IPS DF 6.9 (cell line): ENCODE measurements at regions not wholly inside any gene's neighbourhood (a gene's known extent, or its start where the extent isn't known, plus 50 kb on each side); places are given as distances from the start of the nearest gene placed in this dataset.

Source experiments
- DNase-seq: peaks from one replicate; pipeline ENCODE4 v3.0.0-alpha.2; 2013; ENCODE audit warnings: low read depth, low spot score
- H3K27ac ChIP-seq: one replicate; pipeline ENCODE4 v1.5.1; 2013; ENCODE audit warnings: low read length, control low read depth
- H3K27me3 ChIP-seq: 2 replicates; pipeline ENCODE4 v1.6.1; 2013; ENCODE audit warnings: mild to moderate bottlenecking, low read length; ENCODE audit not compliant: control insufficient read depth, insufficient read depth
- H3K36me3 ChIP-seq: 2 replicates; pipeline ENCODE4 v1.6.1; 2013; ENCODE audit warnings: low read length; ENCODE audit not compliant: control insufficient read depth, insufficient read depth
- H3K4me1 ChIP-seq: 2 replicates; pipeline ENCODE4 v1.6.1; 2013; ENCODE audit warnings: low read length; ENCODE audit not compliant: control insufficient read depth, insufficient read depth
- H3K4me3 ChIP-seq: 2 replicates; pipeline ENCODE4 v1.5.1; 2013; ENCODE audit warnings: mild to moderate bottlenecking, low read length
- H3K9me3 ChIP-seq: 2 replicates; pipeline ENCODE4 v1.6.1; 2013; ENCODE audit warnings: low read length, inconsistent platforms; ENCODE audit not compliant: control insufficient read depth, insufficient read depth
- WGBS: extraction: QIAGEN DNeasy Blood & Tissue Kit; methylation state at CpG from one replicate; pipeline ENCODE4 v1.1.7; 2013; ENCODE audit warnings: mixed read lengths, missing lambda C conversion rate; ENCODE audit not compliant: insufficient read length, insufficient coverage; 5-methylcytosine and 5-hydroxymethylcytosine counted together

DNA sequence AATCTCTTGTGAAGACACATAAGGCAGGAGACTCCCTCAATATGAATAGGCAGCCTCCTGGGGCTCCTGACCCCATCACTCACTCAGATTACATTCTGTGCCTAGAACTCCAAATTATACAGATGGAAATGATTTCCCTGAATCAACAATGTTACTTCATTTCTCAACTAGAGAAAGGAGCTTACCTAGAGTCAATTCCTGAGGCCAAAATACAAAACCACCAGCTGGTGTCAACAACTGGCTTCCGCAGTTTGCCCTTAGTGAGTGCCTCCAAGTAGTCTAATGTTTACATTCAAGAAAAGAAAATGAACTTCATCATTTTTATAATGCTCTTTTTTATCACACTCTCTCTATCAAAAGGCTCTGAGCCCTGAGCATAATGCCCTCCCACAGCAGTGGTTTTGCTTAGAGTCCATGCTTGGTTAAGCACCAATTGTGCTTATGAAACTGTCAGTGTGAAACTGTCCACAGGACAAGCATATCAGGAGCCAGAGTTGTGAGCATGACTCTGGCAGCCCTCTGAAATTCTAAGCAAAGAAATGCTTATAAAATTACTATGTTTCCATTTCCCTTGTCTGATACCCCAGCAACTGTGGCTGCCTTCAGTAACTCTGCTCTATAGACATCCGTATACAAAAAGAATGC lies 305.7 kb upstream of the PKDCC start:
- no peak for DNase-seq
- no peak overlapping the region for H3K27ac ChIP-seq
- H3K9me3 ChIP-seq = no peaks in the 10 kb centered on the region
- no peaks in the 10 kb centered on the region for H3K36me3 ChIP-seq
- no peaks in the 10 kb centered on the region for H3K4me1 ChIP-seq
- H3K27me3 ChIP-seq = no peaks in the 10 kb centered on the region
- H3K4me3 ChIP-seq = no peak overlapping the region
- no CpG with 5 or more reads among the region's 2 CpGs for WGBS

DNA sequence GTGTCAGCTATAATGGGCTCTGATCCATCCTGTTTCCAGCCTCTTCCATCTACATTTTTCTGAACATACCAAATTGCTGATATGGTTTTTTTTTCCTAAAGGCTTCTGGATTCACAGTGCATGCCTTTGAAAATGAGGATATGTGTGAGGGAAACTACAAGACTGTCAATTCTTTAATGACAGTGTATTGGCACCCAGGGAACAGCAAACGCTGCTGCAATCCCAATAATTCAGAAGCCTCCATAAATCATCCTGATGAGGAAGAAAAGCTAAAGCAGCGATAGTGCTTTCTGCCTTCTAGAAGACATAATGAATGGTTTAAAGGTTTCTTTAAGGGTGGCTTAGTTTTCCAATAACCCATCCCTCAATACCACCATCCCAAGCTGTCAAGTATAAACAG lies 304.5 kb upstream of the PKDCC start:
- no CpG with 5 or more reads among the region's 2 CpGs for WGBS
- Histone ChIP-seq H3K9me3 (no peaks in the 10 kb centered on the region), H3K27ac (no peak overlapping the region), H3K4me1 (no peaks in the 10 kb centered on the region), H3K4me3 (no peak overlapping the region), H3K27me3 (no peaks in the 10 kb centered on the region), H3K36me3 (no peaks in the 10 kb centered on the region)
- DNase-seq = no peak

DNA sequence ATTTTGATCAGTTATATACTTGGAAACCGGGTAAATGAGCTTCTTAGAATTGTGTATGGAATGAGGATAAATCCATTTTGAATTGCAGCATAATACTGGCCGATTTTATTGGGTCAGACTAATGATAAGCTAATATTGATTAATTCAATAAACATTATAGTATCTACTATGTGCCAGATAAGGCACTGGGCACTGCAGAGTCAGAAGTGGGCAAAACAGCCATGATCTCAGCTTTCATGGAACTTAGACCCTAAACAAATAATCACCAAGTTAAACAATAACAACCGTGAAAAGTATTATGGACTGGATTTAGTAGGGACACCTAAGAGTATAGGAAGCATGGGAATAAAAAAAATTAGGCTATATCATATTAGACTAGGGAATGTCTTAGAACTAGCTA lies 297.0 kb upstream of the PKDCC start:
- WGBS = no CpG with 5 or more reads among the region's 3 CpGs
- no peak overlapping the region for H3K27ac ChIP-seq
- no peaks in the 10 kb centered on the region for H3K4me1 ChIP-seq
- no peaks in the 10 kb centered on the region for H3K27me3 ChIP-seq
- DNase-seq = no peak
- H3K4me3 ChIP-seq = no peak overlapping the region
- no peaks in the 10 kb centered on the region for H3K9me3 ChIP-seq
- no peaks in the 10 kb centered on the region for H3K36me3 ChIP-seq

DNA sequence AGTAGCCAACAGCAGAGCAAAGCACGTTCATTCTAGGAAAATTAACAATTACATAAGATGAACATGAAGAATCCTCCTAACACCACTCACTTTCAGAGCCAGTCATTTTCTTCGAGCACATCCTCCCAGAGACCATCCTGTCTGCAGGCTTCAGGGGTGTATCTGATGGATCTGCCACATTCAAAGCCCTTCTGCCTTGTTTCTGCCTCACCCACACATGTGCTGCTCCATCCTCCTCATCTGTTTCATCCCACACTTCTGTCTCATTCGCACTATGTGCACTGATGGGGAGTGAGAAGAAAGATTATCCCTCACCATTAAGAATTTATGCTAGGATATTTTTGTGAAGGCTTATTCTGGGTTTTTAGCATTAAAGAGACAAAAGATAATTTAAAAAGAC lies 287.9 kb upstream of the PKDCC start:
- H3K27me3 ChIP-seq = no peaks in the 10 kb centered on the region
- DNase-seq = no peak
- WGBS = no CpG with 5 or more reads among the region's 3 CpGs
- H3K4me1 ChIP-seq = no peaks in the 10 kb centered on the region
- H3K4me3 ChIP-seq = no peak overlapping the region
- no peaks in the 10 kb centered on the region for H3K9me3 ChIP-seq
- 0 out of 2 replicates have a peak, but pooled peaks cover 2% of the 10 kb centered on the region for H3K36me3 ChIP-seq
- H3K27ac ChIP-seq = no peak overlapping the region

DNA sequence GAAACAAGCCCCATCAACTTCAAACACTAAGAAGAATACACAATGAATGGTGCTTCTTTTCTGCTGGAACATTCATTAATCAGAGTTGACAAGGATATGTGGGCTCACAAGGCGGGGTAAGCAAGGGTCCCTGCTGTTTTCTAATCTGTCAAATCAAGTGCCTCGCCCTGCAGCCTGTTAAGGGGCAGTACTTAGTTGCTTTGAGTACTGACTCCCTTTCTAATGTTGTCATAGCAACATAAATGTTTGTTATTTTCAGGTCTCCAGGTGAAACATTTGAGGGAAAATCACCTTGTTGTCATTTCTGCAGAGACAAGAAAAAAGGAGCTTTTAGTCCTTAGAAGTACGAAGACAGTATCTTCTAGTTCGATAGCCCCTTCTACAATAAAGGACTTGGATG lies 284.7 kb upstream of the PKDCC start:
- H3K36me3 ChIP-seq = no peaks in the 10 kb centered on the region
- H3K4me1 ChIP-seq = no peaks in the 10 kb centered on the region
- no peaks in the 10 kb centered on the region for H3K9me3 ChIP-seq
- no peaks in the 10 kb centered on the region for H3K27me3 ChIP-seq
- no CpG with 5 or more reads among the region's 4 CpGs for WGBS
- H3K27ac ChIP-seq = no peak overlapping the region
- no peak for DNase-seq
- no peak overlapping the region for H3K4me3 ChIP-seq

DNA sequence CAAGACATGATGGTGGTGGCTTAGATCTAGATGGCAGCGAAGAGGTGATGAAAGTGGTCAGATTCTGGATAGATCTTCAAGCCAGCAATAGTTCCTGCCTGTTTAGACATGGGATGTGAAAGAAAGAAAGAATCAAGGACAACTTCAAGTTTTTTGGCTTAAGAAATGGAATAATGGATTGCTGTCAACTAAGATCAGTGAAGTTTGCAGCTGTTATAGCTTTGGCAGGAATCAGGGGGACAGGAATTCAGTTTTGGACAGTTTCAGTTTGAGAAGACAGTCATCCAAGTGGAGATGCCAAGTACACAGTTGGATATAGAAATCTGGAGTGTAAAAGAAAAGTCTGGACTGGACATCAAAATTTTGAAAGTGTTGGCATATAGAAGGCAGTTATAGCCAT lies 283.7 kb upstream of the PKDCC start:
- H3K36me3 ChIP-seq = no peaks in the 10 kb centered on the region
- no peak overlapping the region for H3K27ac ChIP-seq
- WGBS = no CpG with 5 or more reads among the region's 1 CpG
- DNase-seq = no peak
- no peak overlapping the region for H3K4me3 ChIP-seq
- H3K9me3 ChIP-seq = no peaks in the 10 kb centered on the region
- no peaks in the 10 kb centered on the region for H3K4me1 ChIP-seq
- no peaks in the 10 kb centered on the region for H3K27me3 ChIP-seq

DNA sequence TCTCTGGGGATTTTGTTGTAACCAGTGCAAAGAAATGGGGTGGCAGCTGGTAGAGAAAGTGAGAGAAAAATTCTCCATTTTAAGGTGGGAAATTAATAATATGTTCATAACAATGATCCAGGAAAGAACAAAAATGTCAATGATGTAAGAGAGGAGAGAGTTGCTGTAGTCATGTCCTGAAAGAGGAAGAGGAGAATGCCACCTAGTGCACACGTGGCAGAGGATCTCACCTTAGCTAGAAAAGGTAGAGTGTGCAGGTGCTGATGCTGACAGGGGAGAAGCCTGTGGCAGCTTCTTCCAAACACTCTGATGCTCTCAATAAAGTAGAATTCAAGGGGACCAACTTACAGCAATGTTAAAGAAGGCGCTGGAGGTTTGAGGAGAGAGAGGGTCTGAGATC lies 282.9 kb upstream of the PKDCC start:
- H3K4me3 ChIP-seq = no peak overlapping the region
- H3K27me3 ChIP-seq = no peaks in the 10 kb centered on the region
- H3K4me1 ChIP-seq = no peaks in the 10 kb centered on the region
- no peak overlapping the region for H3K27ac ChIP-seq
- H3K9me3 ChIP-seq = no peaks in the 10 kb centered on the region
- WGBS = no CpG with 5 or more reads among the region's 2 CpGs
- no peaks in the 10 kb centered on the region for H3K36me3 ChIP-seq
- DNase-seq = no peak

DNA sequence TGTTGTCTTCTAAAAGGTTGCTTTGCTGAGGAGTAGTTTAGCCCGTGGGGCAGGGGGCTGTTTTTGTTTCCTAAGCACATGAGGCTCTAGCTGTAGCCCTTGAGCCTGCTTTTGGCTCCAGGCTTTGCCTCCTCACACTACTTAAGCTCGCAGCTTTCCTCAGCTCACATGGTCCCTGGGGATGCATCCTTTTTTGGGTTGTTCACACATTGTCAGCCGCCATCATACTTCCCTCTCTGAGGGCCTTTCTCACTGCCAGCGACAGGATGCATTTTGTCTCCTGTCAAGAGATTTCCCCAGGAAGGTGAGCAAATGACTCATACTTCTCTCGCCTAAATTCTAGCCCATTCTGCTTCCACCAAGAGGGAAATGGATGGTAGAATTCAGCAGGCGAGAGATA lies 279.5 kb upstream of the PKDCC start:
- no CpG with 5 or more reads among the region's 6 CpGs for WGBS
- H3K9me3 ChIP-seq = no peaks in the 10 kb centered on the region
- no peaks in the 10 kb centered on the region for H3K27me3 ChIP-seq
- no peak overlapping the region for H3K4me3 ChIP-seq
- H3K4me1 ChIP-seq = no peaks in the 10 kb centered on the region
- no peak overlapping the region for H3K27ac ChIP-seq
- DNase-seq = no peak
- H3K36me3 ChIP-seq = no peaks in the 10 kb centered on the region

DNA sequence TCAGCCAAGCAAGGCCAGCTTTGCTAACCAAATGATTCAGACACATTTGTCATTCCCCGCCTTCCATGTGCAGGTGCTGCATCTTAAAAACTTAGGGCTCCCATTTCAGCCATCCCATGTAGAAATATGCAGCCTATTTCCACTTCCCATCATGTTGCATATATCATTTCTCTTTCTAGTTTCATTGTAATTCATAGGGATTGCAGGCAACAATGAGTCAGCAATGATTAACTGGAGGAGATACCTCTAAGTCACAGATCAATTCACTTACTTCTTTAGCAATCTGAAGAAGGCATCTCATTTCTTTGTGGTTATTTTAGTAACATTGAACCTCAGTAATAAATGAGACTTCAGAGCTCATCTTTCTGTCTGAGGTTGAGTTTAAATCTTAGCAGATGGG lies 276.1 kb upstream of the PKDCC start:
- WGBS = no CpG with 5 or more reads among the region's 1 CpG
- no peaks in the 10 kb centered on the region for H3K27me3 ChIP-seq
- DNase-seq = no peak

DNA sequence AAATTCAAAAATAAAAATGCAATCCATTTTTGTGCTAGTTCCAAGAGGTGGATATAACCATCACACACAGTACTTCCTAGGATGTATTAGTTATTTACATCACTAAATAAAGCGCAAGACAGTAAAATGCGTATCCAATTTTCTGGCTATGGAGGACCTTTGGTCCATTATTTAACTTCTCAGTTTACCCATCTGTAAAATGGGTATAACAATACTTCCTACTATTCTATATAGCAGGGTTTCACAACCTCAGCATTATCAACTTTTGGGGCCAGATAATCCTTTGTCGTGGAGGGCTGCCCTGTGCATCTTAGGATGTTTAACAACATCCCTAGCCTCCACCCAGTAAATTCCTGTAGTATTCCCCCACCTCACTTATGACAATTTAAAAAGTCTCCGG lies 275.1 kb upstream of the PKDCC start:
- whole genome bisulfite sequencing = no CpG with 5 or more reads among the region's 4 CpGs
- DNase-seq = no peak
- H3K36me3 ChIP-seq = no peaks in the 10 kb centered on the region
- H3K27ac ChIP-seq = no peak overlapping the region
- H3K4me1 ChIP-seq = peaks cover 3% of the 10 kb centered on the region; the same call in 1 of the 2 replicates
- no peaks in the 10 kb centered on the region for H3K9me3 ChIP-seq
- no peak overlapping the region for H3K4me3 ChIP-seq
- H3K27me3 ChIP-seq = no peaks in the 10 kb centered on the region

More for the DNA sequence above, 276.1 kb upstream of the PKDCC start:
- no peak overlapping the region for H3K27ac ChIP-seq
- H3K36me3 ChIP-seq = no peaks in the 10 kb centered on the region
- H3K4me3 ChIP-seq = no peak overlapping the region
- no peaks in the 10 kb centered on the region for H3K9me3 ChIP-seq
- H3K4me1 ChIP-seq = peaks cover 3% of the 10 kb centered on the region; the same call in 1 of the 2 replicates

DNA sequence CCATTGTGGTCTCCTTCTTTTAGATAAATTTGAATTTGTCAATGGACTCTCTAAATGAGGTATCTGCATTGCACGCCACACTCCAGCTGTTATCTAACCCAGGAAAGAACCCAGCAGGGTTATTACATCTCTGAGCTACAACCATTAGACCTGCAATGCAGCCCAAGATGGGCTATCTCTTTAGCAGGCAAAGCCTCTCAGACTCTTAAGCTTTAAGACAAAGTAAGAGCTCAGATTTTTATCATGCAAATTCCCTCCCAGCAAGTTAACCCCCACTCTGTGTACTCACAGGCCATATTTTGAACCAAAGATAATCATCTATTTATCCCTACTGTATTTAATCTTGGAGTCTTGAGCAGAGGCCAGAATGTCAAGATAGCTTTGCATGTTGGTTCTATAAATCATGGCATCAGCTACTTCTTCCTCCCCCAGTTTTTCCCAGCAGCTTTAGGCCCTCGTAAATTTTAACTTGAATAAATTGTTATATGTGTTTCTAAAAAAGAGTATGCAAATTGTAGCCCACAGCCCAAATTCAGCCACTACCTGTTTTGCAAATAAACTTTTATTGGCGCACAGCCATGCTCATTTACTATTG lies 273.7 kb upstream of the PKDCC start:
- H3K27me3 ChIP-seq = no peaks in the 10 kb centered on the region
- DNase-seq = no peak
- no peak overlapping the region for H3K4me3 ChIP-seq
- no CpG with 5 or more reads among the region's 3 CpGs for WGBS
- H3K4me1 ChIP-seq = peaks cover 3% of the 10 kb centered on the region; the same call in 1 of the 2 replicates
- no peak overlapping the region for H3K27ac ChIP-seq
- H3K9me3 ChIP-seq = no peaks in the 10 kb centered on the region
- H3K36me3 ChIP-seq = no peaks in the 10 kb centered on the region
